C4-2B (cell line): ENCODE measurements at regions not wholly inside any gene's neighbourhood (a gene's known extent, or its start where the extent isn't known, plus 50 kb on each side); places are given as distances from the start of the nearest gene placed in this dataset.

Experiments used
- CTCF ChIP-seq: fragments of 450-650 bp; conservative IDR thresholded peaks from 2 replicates; pipeline ENCODE4 v1.5.1; 2017; ENCODE audit warnings: mild to moderate bottlenecking
- ZFX ChIP-seq: fragments of 450-650 bp; IDR thresholded peaks from 2 replicates; pipeline ENCODE4 v1.6.1; 2017

DNA sequence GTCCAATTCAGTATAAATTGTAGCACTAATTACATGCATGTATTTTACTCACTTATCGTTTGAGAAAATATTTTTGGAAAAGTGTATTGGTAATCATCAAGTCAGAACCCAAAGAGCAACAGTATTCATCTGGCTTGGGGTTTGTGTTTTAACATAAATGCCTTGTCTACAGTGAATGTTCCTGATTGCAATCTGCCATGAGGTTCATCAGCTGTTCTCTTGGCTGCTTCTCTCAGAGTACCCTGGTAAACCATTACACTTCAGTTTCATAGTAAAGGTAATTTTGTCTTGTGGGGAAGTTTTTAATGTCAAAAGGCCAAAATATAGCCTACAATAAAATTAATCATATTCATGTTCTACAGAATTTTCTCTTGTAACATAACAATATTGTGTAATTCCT is 150.3 kb downstream of the IFI44 start:
- TF ChIP-seq CTCF: no peak
- TF ChIP-seq ZFX: no peak
